Right atrium auricular region (tissue), 2 donors: ENCODE measurements at regions not wholly inside any gene's neighbourhood (a gene's known extent, or its start where the extent isn't known, plus 50 kb on each side); places are given as distances from the start of the nearest gene placed in this dataset.
"Not testable (repeated sequence)": the region's sequence is repeated elsewhere in the genome, so short reads cannot be mapped to it uniquely, and the experiment has no call there.

Experiments used
- DNase-seq: peaks from one replicate; pipeline ENCODE4 v3.0.0-alpha.2; 2019; ENCODE audit warnings: low spot score
- H3K27ac ChIP-seq, 2 donors: fragments of 200-600 bp; sonication (generic); 1 replicate in 1 of 2; 2 replicates in 1 of 2; pipeline ENCODE4 v1.5.1; 2016 to 2019
- H3K27me3 ChIP-seq, 2 donors: fragments of 200-600 bp; sonication (generic); one replicate each; pipeline versions ENCODE4 v1.5.1 to v1.6.0; 2017 to 2019
- H3K36me3 ChIP-seq: fragments of 200-600 bp; sonication (generic); one replicate; pipeline ENCODE4 v1.5.1; 2016
- H3K4me1 ChIP-seq, 2 donors: fragments of 200-600 bp; sonication (generic); one replicate each; pipeline versions ENCODE4 v1.5.1 to v1.6.0; 2017 to 2019
- H3K4me3 ChIP-seq, 2 donors: fragments of 200-600 bp; sonication (generic); 1 replicate in 1 of 2; 2 replicates in 1 of 2; pipeline ENCODE4 v1.5.1; 2017 to 2019; ENCODE audit warnings: mild to moderate bottlenecking in 1 of 2, moderate library complexity in 1 of 2
- H3K9me3 ChIP-seq, 2 donors: fragments of 200-600 bp; sonication (generic); one replicate each; pipeline ENCODE4 v1.5.1; 2019
- TF ChIP-seq, protein P1 (sequence below), 2 donors: fragments of 200-600 bp; sonication (generic); IDR thresholded peaks; one replicate each; pipeline ENCODE4 v1.5.1; 2019; ENCODE audit warnings: antibody characterized with exemption in 2 of 2

DNA sequence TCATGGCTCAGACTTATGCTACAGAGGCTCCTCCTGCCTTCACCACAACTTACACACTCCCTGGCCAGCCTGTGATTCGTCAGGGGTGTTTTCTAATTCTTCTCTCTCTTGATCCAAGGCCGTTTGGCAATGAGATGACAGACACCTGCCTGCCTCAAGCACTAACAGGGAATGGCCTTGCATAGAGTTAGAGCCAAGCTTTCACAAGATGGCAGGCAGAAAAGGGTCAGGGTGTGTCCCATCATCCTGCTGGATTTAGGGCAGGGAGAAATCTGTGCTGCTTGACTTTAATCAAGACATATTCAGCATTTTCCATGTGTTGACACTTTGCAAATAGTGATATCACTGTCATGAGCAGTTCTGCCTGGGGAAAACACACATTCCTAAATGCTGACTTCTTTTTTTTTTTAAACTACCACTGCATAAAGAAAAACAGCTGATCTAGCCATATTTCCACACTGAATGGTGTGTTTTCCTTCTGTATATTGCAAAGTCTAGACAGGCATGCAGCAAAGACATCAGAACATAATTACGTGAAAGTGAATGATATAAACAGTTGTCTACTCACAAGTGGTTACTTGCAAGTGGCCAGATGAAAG lies 95.0 kb upstream of the SLC25A48 start:
- DNase-seq: peak; percentile 50
- no peak overlapping the region for H3K27ac ChIP-seq

GRCh38 chr5:135738564-135738875 lies 95.9 kb upstream of the SLC25A48 start:
- H3K4me1 ChIP-seq: peaks cover 0 to 4% of the 10 kb centered on the region in 2 donors
- TF ChIP-seq, protein P1, sequence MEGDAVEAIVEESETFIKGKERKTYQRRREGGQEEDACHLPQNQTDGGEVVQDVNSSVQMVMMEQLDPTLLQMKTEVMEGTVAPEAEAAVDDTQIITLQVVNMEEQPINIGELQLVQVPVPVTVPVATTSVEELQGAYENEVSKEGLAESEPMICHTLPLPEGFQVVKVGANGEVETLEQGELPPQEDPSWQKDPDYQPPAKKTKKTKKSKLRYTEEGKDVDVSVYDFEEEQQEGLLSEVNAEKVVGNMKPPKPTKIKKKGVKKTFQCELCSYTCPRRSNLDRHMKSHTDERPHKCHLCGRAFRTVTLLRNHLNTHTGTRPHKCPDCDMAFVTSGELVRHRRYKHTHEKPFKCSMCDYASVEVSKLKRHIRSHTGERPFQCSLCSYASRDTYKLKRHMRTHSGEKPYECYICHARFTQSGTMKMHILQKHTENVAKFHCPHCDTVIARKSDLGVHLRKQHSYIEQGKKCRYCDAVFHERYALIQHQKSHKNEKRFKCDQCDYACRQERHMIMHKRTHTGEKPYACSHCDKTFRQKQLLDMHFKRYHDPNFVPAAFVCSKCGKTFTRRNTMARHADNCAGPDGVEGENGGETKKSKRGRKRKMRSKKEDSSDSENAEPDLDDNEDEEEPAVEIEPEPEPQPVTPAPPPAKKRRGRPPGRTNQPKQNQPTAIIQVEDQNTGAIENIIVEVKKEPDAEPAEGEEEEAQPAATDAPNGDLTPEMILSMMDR (IDR thresholded peaks at IDR 0.05): no peak
- no peak overlapping the region for H3K4me3 ChIP-seq
- no peak overlapping the region for H3K27ac ChIP-seq
- DNase-seq: peak; percentile 40
- no peaks in the 10 kb centered on the region for H3K36me3 ChIP-seq
- H3K9me3 ChIP-seq: no peaks in the 10 kb centered on the region
- H3K27me3 ChIP-seq: no peaks in the 10 kb centered on the region

More for the DNA sequence above, 95.0 kb upstream of the SLC25A48 start:
- H3K4me3 ChIP-seq: no peak overlapping the region
- H3K4me1 ChIP-seq: peaks cover 0 to 4% of the 10 kb centered on the region in 2 donors
- no peaks in the 10 kb centered on the region for H3K36me3 ChIP-seq
- TF ChIP-seq, protein P1 (IDR thresholded peaks at IDR 0.05): no peak
- H3K27me3 ChIP-seq: no peaks in the 10 kb centered on the region
- H3K9me3 ChIP-seq: no peaks in the 10 kb centered on the region

DNA sequence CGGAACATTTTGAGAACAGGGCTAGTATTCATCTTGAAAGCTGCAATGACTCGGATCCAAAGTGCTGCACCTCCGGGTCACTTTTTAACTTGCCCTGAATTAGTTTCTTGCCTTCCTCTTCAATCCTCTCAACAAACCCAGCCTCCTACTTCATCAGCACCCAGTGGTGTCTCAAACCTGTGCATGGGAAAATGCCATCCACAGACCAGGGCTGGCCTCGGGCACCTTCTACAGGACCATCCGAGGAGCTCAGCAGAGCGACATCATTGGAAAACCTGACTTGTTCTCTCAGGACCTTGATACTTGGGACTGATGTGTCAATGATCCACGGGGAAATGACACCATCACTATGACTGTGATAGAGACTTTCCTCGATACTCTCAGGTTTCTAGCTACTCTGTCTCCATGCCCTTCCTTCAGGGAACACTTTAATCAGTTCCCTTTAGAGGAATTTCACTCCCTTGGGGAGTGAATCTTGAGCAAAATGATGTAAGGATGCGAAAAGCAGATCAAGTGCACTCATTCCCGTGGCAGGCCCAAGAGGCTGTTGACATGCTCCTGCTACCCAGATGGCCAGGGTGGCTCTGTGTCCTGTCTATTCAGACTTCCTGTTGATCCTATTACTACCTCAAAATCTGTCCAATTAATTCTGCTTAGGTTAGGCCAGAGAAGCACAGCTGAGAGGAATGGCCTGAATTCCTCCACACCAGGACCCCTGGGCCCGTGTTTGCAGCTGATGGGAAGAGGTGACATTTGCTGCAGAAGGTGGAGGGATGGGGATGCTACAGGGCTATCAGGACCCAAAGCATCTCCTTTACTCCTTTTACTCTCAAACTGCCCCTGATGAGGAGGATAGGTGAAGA lies 96.5 kb upstream of the SLC25A48 start:
- H3K9me3 ChIP-seq: no peaks in the 10 kb centered on the region
- TF ChIP-seq, protein P1 (IDR thresholded peaks at IDR 0.05): no peak
- H3K4me3 ChIP-seq: no peak overlapping the region
- DNase-seq: peak; percentile 42
- H3K36me3 ChIP-seq: no peaks in the 10 kb centered on the region
- H3K27ac ChIP-seq: no peak overlapping the region
- peaks cover 0 to 4% of the 10 kb centered on the region in 2 donors for H3K4me1 ChIP-seq
- H3K27me3 ChIP-seq: no peaks in the 10 kb centered on the region

DNA sequence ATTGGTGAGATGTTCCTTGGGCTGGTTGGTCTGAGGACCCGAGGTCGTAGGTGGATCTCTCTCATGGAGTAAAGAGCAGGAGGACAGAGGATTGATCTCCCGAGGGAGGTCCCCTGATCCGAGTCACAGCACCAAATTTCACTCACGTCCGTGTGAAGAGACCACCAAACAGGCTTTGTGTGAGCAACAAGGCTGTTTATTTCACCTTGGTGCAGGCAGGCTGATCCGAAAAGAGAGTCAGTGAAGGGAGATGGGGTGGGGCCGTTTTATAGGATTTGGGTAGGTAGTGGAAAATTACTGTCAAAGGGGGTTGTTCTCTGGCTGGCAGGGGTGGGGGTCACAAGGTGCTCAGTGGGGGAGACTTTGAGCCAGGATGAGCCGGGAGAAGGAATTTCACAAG lies 97.5 kb upstream of the SLC25A48 start:
- not testable (repeated sequence) for H3K9me3 ChIP-seq, H3K27me3 ChIP-seq, H3K36me3 ChIP-seq, H3K27ac ChIP-seq, H3K4me3 ChIP-seq, H3K4me1 ChIP-seq
- peak; percentile 32 for DNase-seq

DNA sequence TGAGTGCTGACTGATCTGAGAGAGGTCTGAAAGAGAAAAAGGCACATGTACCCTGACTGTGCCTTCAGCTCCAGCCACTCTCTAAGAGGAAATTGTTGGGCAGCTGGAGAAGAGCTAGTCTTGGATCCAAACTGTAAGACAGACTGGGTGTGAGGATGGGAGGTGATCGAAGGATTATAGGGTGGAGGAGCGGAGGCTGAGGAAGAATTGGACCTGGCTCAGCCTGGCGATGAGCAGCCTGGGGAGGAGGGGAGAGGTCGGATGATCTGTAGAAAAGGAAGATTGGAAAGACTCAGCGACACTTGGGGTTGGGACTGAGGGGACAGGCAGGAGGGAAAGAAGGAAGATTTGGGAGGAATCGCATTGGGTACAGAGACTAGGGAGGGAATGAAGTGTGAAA lies 98.6 kb upstream of the SLC25A48 start:
- TF ChIP-seq, protein P1 (IDR thresholded peaks at IDR 0.05): no peak
- no peaks in the 10 kb centered on the region for H3K36me3 ChIP-seq
- no peak overlapping the region for H3K27ac ChIP-seq
- peaks cover 0 to 4% of the 10 kb centered on the region in 2 donors for H3K4me1 ChIP-seq
- no peak overlapping the region for H3K4me3 ChIP-seq
- H3K9me3 ChIP-seq: no peaks in the 10 kb centered on the region
- H3K27me3 ChIP-seq: no peaks in the 10 kb centered on the region
- DNase-seq: no peak

DNA sequence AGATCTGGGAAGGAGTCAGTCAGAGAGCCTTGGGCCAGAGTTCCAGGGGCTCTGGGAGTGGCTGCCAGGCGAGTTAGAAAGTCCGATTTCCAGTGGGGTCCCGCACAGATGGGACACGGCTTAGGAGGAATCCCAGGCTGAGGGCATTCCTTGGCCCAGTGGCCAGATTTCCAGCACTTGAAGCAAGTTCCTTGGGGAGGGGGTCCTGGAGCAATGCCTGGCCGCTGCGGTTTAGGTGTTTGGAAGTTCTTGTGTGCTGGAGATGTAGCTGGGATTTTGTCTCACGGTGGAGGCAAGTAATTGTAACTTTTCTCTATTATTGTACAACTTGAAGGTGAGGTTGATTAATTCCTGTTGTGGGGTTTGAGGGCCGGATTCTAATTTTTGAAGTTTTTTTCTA lies 99.5 kb upstream of the SLC25A48 start:
- not testable (repeated sequence) for H3K27me3 ChIP-seq, H3K27ac ChIP-seq, H3K4me1 ChIP-seq, H3K4me3 ChIP-seq, H3K9me3 ChIP-seq, H3K36me3 ChIP-seq
- peak; percentile 53 for DNase-seq

DNA sequence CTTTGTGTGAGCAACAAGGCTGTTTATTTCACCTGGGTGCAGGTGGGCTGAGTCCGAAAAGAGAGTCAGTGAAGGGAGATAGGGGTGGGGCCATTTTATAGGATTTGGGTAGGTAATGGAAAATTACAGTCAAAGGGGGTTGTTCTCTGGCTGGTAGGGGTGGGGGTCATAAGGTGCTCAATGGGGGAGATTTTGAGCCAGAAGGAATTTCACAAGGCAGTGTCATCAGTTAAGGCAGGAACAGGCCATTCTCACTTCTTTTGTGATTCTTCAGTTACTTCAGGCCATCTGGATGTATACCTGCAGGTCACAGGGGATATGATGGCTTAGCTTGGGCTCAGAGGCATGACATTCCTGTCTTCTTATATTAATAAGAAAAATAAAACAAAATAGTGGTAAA lies 103.4 kb upstream of the SLC25A48 start:
- H3K27ac ChIP-seq, H3K27me3 ChIP-seq, H3K9me3 ChIP-seq, DNase-seq, H3K36me3 ChIP-seq, H3K4me1 ChIP-seq, H3K4me3 ChIP-seq: not testable (repeated sequence)

GRCh38 chr5:135730161-135730560 lies 104.3 kb upstream of the SLC25A48 start:
- not testable (repeated sequence) for H3K4me3 ChIP-seq, H3K4me1 ChIP-seq, H3K36me3 ChIP-seq, H3K27ac ChIP-seq, H3K9me3 ChIP-seq, H3K27me3 ChIP-seq
- DNase-seq: peak; percentile 1
